H1 (cell line): ENCODE measurements at regions not wholly inside any gene's neighbourhood (a gene's known extent, or its start where the extent isn't known, plus 50 kb on each side); places are given as distances from the start of the nearest gene placed in this dataset.

ENCODE experiments used
- CTCF ChIA-PET: fragments of 300-600 bp; sonication (Branson Sonifier 250); formaldehyde crosslinking; loops from one replicate; lab custom pipeline; 2021; ENCODE audit not compliant: partially characterized antibody; lab: Charles Lee
- POLR2A ChIA-PET: fragments of 300-600 bp; sonication (Branson Sonifier 250); formaldehyde crosslinking; loops from one replicate; lab custom pipeline; 2021; ENCODE audit warnings: inconsistent platforms; ENCODE audit not compliant: partially characterized antibody; lab: Charles Lee
- DNase-seq, 2 experiments: peaks; one replicate each; pipeline versions ENCODE4 v3.0.0 to v3.0.0-alpha.2; 2010 to 2022; ENCODE audit warnings: low spot score in 2 of 2, low read depth in 1 of 2, mixed read lengths in 1 of 2
- FAIRE-seq: peaks from 2 replicates; lab custom pipeline; 2011; peaks lifted over from hg19 to GRCh38; lab: Jason Lieb, UNC
- H2AFZ ChIP-seq: 2 replicates; pipeline ENCODE4 v1.8.1; 2012; ENCODE audit warnings: low read length, inconsistent platforms
- H2AK5ac ChIP-seq: 2 replicates; pipeline ENCODE4 v1.6.1; 2013; ENCODE audit warnings: low read depth, low read length
- H2BK120ac ChIP-seq: replicated peaks from 2 replicates; pipeline ENCODE3; 2013; ENCODE audit warnings: low read depth, low read length, inconsistent platforms
- H2BK12ac ChIP-seq: 2 replicates; pipeline ENCODE4 v1.6.1; 2013; ENCODE audit warnings: low read depth, low read length
- H2BK15ac ChIP-seq: 2 replicates; pipeline ENCODE4 v1.6.1; 2013; ENCODE audit warnings: low read length
- H2BK20ac ChIP-seq: 2 replicates; pipeline ENCODE4 v1.6.1; 2013; ENCODE audit warnings: low read length
- H2BK5ac ChIP-seq: 2 replicates; pipeline ENCODE4 v1.6.1; 2013; ENCODE audit warnings: low read depth, low read length
- H3K14ac ChIP-seq: 2 replicates; pipeline ENCODE4 v1.6.1; 2013; ENCODE audit warnings: inconsistent platforms; ENCODE audit not compliant: insufficient read length
- H3K18ac ChIP-seq: 2 replicates; pipeline ENCODE4 v1.6.1; 2013; ENCODE audit warnings: low read length; ENCODE audit errors: extremely low read depth
- H3K23ac ChIP-seq: 2 replicates; pipeline ENCODE4 v1.6.1; 2013; ENCODE audit warnings: inconsistent platforms; ENCODE audit not compliant: insufficient read length
- H3K23me2 ChIP-seq: 2 replicates; pipeline ENCODE4 v1.6.1; 2013; ENCODE audit warnings: low read depth, low read length
- H3K27ac ChIP-seq: 2 replicates; pipeline ENCODE4 v1.6.1; 2011; ENCODE audit warnings: low read depth, low read length, inconsistent platforms
- H3K27me3 ChIP-seq, 4 experiments: replicated peaks in 1 of 4; 1 replicate in 1 of 4; 2 replicates in 3 of 4; pipeline versions ENCODE4 v1.6.1 to v1.8.1; 2011 to 2013; ENCODE audit warnings: low read length in 3 of 4, mild to moderate bottlenecking in 3 of 4, inconsistent platforms in 2 of 4, mixed read lengths in 2 of 4, moderate library complexity in 1 of 4; ENCODE audit not compliant: control insufficient read depth in 3 of 4, insufficient read depth in 3 of 4; ENCODE audit errors: extremely low read depth in 1 of 4
- H3K36me3 ChIP-seq, 4 experiments: 2 replicates each; pipeline versions ENCODE4 v1.6.1 to v1.8.1; 2011 to 2013; ENCODE audit warnings: mild to moderate bottlenecking in 4 of 4, low read length in 3 of 4, moderate library complexity in 2 of 4, control low read depth in 1 of 4, inconsistent platforms in 1 of 4; ENCODE audit not compliant: insufficient read depth in 4 of 4, control insufficient read depth in 2 of 4
- H3K4ac ChIP-seq: replicated peaks from 2 replicates; pipeline ENCODE3; 2013; ENCODE audit warnings: low read length, low read depth, mixed read lengths, inconsistent platforms; ENCODE audit not compliant: insufficient read length
- H3K4me1 ChIP-seq, 4 experiments: replicated peaks in 1 of 4; 1 replicate in 1 of 4; 2 replicates in 3 of 4; pipeline versions ENCODE4 v1.6.1 to v1.8.1; 2011 to 2013; ENCODE audit warnings: low read length in 3 of 4, inconsistent platforms in 2 of 4, mixed read lengths in 1 of 4; ENCODE audit not compliant: insufficient read depth in 4 of 4, control insufficient read depth in 3 of 4
- H3K4me2 ChIP-seq, 2 experiments: 2 replicates each; pipeline versions ENCODE4 v1.6.1 to v1.8.1; 2011 to 2013; ENCODE audit warnings: low read depth in 2 of 2, low read length in 2 of 2, control low read depth in 1 of 2, inconsistent platforms in 1 of 2, mild to moderate bottlenecking in 1 of 2; ENCODE audit not compliant: insufficient read depth in 1 of 2
- H3K4me3 ChIP-seq, 4 experiments: fragments of 200-600, 300-600 bp in 1 of 4; sonication (generic), shearing (Covaris generic), sonication (Bioruptor Twin) in 1 of 4; 2 replicates each; pipeline versions ENCODE4 v1.5.1 to v1.8.1; 2011 to 2016; ENCODE audit warnings: low read length in 4 of 4, low read depth in 3 of 4, control low read depth in 2 of 4, inconsistent platforms in 2 of 4, mild to moderate bottlenecking in 2 of 4, mixed read lengths in 1 of 4, moderate library complexity in 1 of 4; ENCODE audit not compliant: insufficient read depth in 2 of 4; ENCODE audit errors: extremely low read depth in 1 of 4
- H3K56ac ChIP-seq: replicated peaks from 2 replicates; pipeline ENCODE3; 2013; ENCODE audit warnings: low read depth, mild to moderate bottlenecking, mixed read lengths, low read length, inconsistent platforms; ENCODE audit not compliant: insufficient read length
- H3K79me1 ChIP-seq: 2 replicates; pipeline ENCODE4 v1.6.1; 2013; ENCODE audit warnings: low read depth, low read length, control low read depth
- H3K79me2 ChIP-seq, 2 experiments: 2 replicates each; pipeline versions ENCODE4 v1.6.1 to v1.8.1; 2012 to 2013; ENCODE audit warnings: low read length in 2 of 2, mild to moderate bottlenecking in 2 of 2, inconsistent platforms in 1 of 2; ENCODE audit not compliant: insufficient read depth in 2 of 2, control insufficient read depth in 1 of 2
- H3K9ac ChIP-seq, 4 experiments: replicated peaks in 1 of 4; 1 replicate in 1 of 4; 2 replicates in 3 of 4; pipeline versions ENCODE4 v1.6.1 to v1.8.1; 2011 to 2013; ENCODE audit warnings: low read depth in 3 of 4, low read length in 3 of 4, control low read depth in 2 of 4, mild to moderate bottlenecking in 2 of 4, moderate library complexity in 2 of 4, inconsistent platforms in 1 of 4; ENCODE audit errors: extremely low read depth in 1 of 4
- H3K9me3 ChIP-seq, 2 experiments: 2 replicates each; pipeline versions ENCODE4 v1.6.1 to v1.8.1; 2012 to 2013; ENCODE audit warnings: mild to moderate bottlenecking in 2 of 2, moderate library complexity in 2 of 2, control low read depth in 1 of 2, inconsistent platforms in 1 of 2, low read depth in 1 of 2, low read length in 1 of 2, mixed read lengths in 1 of 2; ENCODE audit not compliant: insufficient read depth in 2 of 2
- H4K20me1 ChIP-seq, 2 experiments: replicated peaks in 1 of 2; 2 replicates each; pipeline versions ENCODE3 to v1.8.1; 2011 to 2013; ENCODE audit warnings: inconsistent platforms in 2 of 2, low read length in 2 of 2, mild to moderate bottlenecking in 1 of 2; ENCODE audit not compliant: insufficient read depth in 2 of 2, control insufficient read depth in 1 of 2
- H4K5ac ChIP-seq: 2 replicates; pipeline ENCODE4 v1.6.1; 2013; ENCODE audit warnings: low read length, low read depth, mixed read lengths, inconsistent platforms; ENCODE audit not compliant: insufficient read length
- H4K8ac ChIP-seq: 2 replicates; pipeline ENCODE4 v1.8.0; 2013; ENCODE audit warnings: mild to moderate bottlenecking, moderate library complexity, low read length, inconsistent platforms; ENCODE audit not compliant: insufficient read depth; ENCODE audit errors: extremely low read depth
- H4K91ac ChIP-seq: replicated peaks from 2 replicates; pipeline ENCODE3; 2013; ENCODE audit warnings: low read length, mixed read lengths, inconsistent platforms; ENCODE audit not compliant: insufficient read length
- CBX5 ChIP-seq: fragments of 300-800, 300-1000 bp; sonication (generic); IDR thresholded peaks from 2 replicates; pipeline ENCODE4 v1.7.1; 2016; ENCODE audit warnings: antibody characterized with exemption, low read length, low read depth
- CTBP2 ChIP-seq: IDR thresholded peaks from 2 replicates; pipeline ENCODE4 v1.7.0; 2011; ENCODE audit warnings: borderline replicate concordance, mild to moderate bottlenecking, moderate library complexity, mixed read lengths, low read length; ENCODE audit not compliant: insufficient read depth, insufficient read length
- EZH2 ChIP-seq: fragments of 200-600 bp; sonication (generic); IDR thresholded peaks from 2 replicates; pipeline ENCODE4 v1.7.1; 2012; ENCODE audit warnings: low read depth, mild to moderate bottlenecking, moderate library complexity, low read length, inconsistent platforms; ENCODE audit not compliant: severe bottlenecking
- PHF8 ChIP-seq: fragments of 200-600 bp; sonication (generic); conservative IDR thresholded peaks from 2 replicates; pipeline ENCODE4 v1.7.1; 2012; ENCODE audit warnings: low read depth, mild to moderate bottlenecking, inconsistent platforms, low read length, moderate library complexity
- RBBP5 ChIP-seq: IDR thresholded peaks from 2 replicates; pipeline ENCODE4 v1.7.1; 2012; ENCODE audit warnings: low read depth, mild to moderate bottlenecking, inconsistent platforms, low read length, moderate library complexity, borderline replicate concordance
- SIX5 ChIP-seq: IDR thresholded peaks from 2 replicates; pipeline ENCODE4 v1.6.1; 2011; ENCODE audit warnings: mild to moderate bottlenecking, low read depth, low read length
- SUZ12 ChIP-seq: fragments of 200-600 bp; sonication (generic); IDR thresholded peaks from 2 replicates; pipeline ENCODE4 v1.6.1; 2012; ENCODE audit warnings: mild to moderate bottlenecking, inconsistent platforms, low read length, moderate library complexity, mixed read lengths
- TAF7 ChIP-seq: optimal IDR thresholded peaks from 2 replicates; pipeline ENCODE3; 2011; ENCODE audit warnings: low read depth, mild to moderate bottlenecking, inconsistent platforms, low read length, moderate library complexity, borderline replicate concordance
- USF2 ChIP-seq: IDR thresholded peaks from 2 replicates; pipeline ENCODE4 v1.6.1; 2011; ENCODE audit warnings: low read length, improper control_type of control experiment
- YY1 ChIP-seq: IDR thresholded peaks from 2 replicates; pipeline ENCODE4 v1.6.1; 2011; ENCODE audit warnings: low read depth, mild to moderate bottlenecking, low read length
- ZNF274 ChIP-seq: IDR thresholded peaks from 2 replicates; pipeline ENCODE4 v1.7.0; 2012; ENCODE audit warnings: low read length, borderline replicate concordance; ENCODE audit errors: extremely low read depth
- WGBS, 2 experiments: shearing (Covaris generic) in 1 of 2; methylation state at CpG; one replicate each; pipeline versions ENCODE4 v1.1.6 to v1.1.7; 2013 to 2015; ENCODE audit warnings: low lambda C conversion rate in 2 of 2, mixed read lengths in 2 of 2, inconsistent platforms in 1 of 2, low coverage in 1 of 2, missing lambda C conversion rate in 1 of 2; ENCODE audit not compliant: insufficient replicate concordance in 2 of 2, insufficient coverage in 1 of 2, insufficient read length in 1 of 2; ENCODE audit errors: extremely low coverage in 1 of 2, missing lambda C conversion rate in 1 of 2; 5-methylcytosine and 5-hydroxymethylcytosine counted together
- TF ChIP-seq, protein P1 (sequence below): IDR thresholded peaks from 2 replicates; pipeline ENCODE4 v1.6.1; 2011; ENCODE audit warnings: low read depth, mild to moderate bottlenecking, low read length; ENCODE audit not compliant: insufficient read depth

GRCh38 chr5:93674866-93675459 lies 66.4 kb downstream of the POU5F2 start:
- CTCF ChIA-PET, result interaction anchor here (0.8 to 1.1 kb wide), 3 partner anchors 12 to 61 kb away, joined by 3 to 4 read pairs (median 3); no protein-coding TSS in a partner anchor
- Histone ChIP-seq H4K91ac (no peak overlapping the region), H3K4me2 (no peak overlapping the region), H2BK15ac (no peak overlapping the region), H2BK5ac (no peak overlapping the region), H3K23me2 (no peaks in the 10 kb centered on the region), H2AFZ (no peak overlapping the region), H3K79me2 (no peaks in the 10 kb centered on the region), H3K23ac (no peak overlapping the region), H3K9me3 (no peaks in the 10 kb centered on the region), H3K27me3 (no peaks in the 10 kb centered on the region), H4K20me1 (no peaks in the 10 kb centered on the region), H2AK5ac (no peak overlapping the region), H2BK12ac (no peak overlapping the region), H2BK20ac (no peak overlapping the region), H4K5ac (no peak overlapping the region), H3K56ac (no peak overlapping the region), H3K4ac (no peak overlapping the region), H3K79me1 (no peaks in the 10 kb centered on the region), H4K8ac (no peak overlapping the region), H3K27ac (no peak overlapping the region), H3K9ac (no peak overlapping the region), H2BK120ac (no peak overlapping the region), H3K14ac (no peak overlapping the region), H3K18ac (no peak overlapping the region), H3K36me3 (no peaks in the 10 kb centered on the region), H3K4me3 (no peak overlapping the region), H3K4me1 (peaks cover 0 to 7% (median 6%) of the 10 kb centered on the region in 4 experiments; a peak in 6 of 7 replicates)
- WGBS, 2 experiments, result 67% methylated on average over 1 of the region's 1 CpG; no CpG with 5 or more reads in 1 of the 2 experiments
- POLR2A ChIA-PET, result no interaction called here
- DNase-seq (no peak), FAIRE-seq (no peak)
- TF ChIP-seq RBBP5, result no peak
- TF ChIP-seq USF2, result no peak
- TF ChIP-seq PHF8, result no peak
- TF ChIP-seq ZNF274, result no peak
- TF ChIP-seq EZH2, result no peak
- TF ChIP-seq, protein P1, sequence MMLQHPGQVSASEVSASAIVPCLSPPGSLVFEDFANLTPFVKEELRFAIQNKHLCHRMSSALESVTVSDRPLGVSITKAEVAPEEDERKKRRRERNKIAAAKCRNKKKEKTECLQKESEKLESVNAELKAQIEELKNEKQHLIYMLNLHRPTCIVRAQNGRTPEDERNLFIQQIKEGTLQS, result no peak
- TF ChIP-seq YY1, result no peak
- no peak for TF ChIP-seq SUZ12
- TF ChIP-seq CBX5, result no peak
- no peak for TF ChIP-seq CTBP2
- TF ChIP-seq SIX5, result no peak
- no peak for TF ChIP-seq TAF7
